ENCODE measurements at regions not wholly inside any gene's neighbourhood (a gene's known extent, or its start where the extent isn't known, plus 50 kb on each side); places are given as distances from the start of the nearest gene placed in this dataset.

DNA sequence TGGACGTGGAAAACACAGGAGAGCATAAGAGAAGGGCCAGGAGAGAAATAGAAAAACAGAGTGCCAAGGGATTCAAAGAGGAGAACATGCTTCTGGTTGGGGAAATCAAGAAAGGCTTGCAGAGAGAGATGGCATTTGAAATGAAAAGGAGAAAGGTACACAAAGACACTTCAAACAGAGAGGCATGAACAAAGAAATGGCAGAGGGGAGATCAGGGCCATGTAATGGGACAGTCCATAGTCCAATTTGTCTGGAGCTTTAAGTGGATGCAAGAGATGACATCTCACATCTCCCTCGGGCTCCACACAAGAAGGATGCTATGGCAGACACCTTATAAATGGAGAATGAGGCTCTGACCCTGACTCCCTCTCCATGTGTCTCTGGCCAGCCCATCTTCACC is 331.1 kb downstream of the MLLT3 start:
- Histone ChIP-seq H3K4me3 (ENCODE audit: low read length) (no peak overlapping the region), H4K20me1 (ENCODE audit: insufficient read depth, low read depth, low read length) (no peaks in the 10 kb centered on the region), H3K4me1 (ENCODE audit: low read length) (no peaks in the 10 kb centered on the region), H3K36me3 (ENCODE audit: insufficient read depth, low read length) (no peaks in the 10 kb centered on the region), H3K9ac (ENCODE audit: low read length) (no peak overlapping the region), H2AFZ (ENCODE audit: low read length) (no peak overlapping the region), H3K79me2 (ENCODE audit: low read length) (no peaks in the 10 kb centered on the region), H3K27me3 (ENCODE audit: low read length) (no peaks in the 10 kb centered on the region; the same call in 1 of the 2 replicates), H3K9me3 (ENCODE audit: low read length) (no peaks in the 10 kb centered on the region), H3K4me2 (ENCODE audit: low read depth, low read length, poor library complexity, severe bottlenecking) (no peak overlapping the region), H3K9me2 (replicated peaks; ENCODE audit: insufficient read depth, low read length) (no peaks in the 10 kb centered on the region), H3K27ac (ENCODE audit: low read length) (no peak overlapping the region)
- DNase-seq: no peak

DNA sequence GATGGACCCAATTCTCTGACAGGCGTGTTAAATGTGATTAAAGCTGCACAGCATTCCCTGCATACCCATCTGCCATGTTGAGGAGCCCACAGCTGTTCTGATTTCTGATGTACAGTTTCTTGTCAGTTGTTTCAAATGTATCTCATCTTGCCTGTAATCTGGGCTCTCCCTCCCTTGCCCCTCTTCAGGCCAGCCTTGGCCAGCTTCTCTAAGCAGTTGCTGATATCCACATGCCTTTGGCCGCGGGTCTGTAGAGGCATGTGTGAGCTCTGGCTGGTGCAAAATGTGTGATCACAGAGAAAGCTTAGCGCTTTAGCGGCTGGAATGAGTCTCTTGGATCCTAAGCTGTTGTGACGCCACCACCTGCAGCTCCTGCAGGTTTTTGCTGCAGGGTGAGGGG is 332.0 kb downstream of the MLLT3 start:
- no peaks in the 10 kb centered on the region for H3K4me1 ChIP-seq (ENCODE audit: low read length)
- no peak for DNase-seq
- H4K20me1 ChIP-seq (ENCODE audit: insufficient read depth, low read depth, low read length): no peaks in the 10 kb centered on the region
- H3K36me3 ChIP-seq (ENCODE audit: insufficient read depth, low read length): no peaks in the 10 kb centered on the region
- H3K9me2 ChIP-seq (replicated peaks; ENCODE audit: insufficient read depth, low read length): no peaks in the 10 kb centered on the region
- no peak overlapping the region for H3K4me2 ChIP-seq (ENCODE audit: low read depth, low read length, poor library complexity, severe bottlenecking)
- H2AFZ ChIP-seq (ENCODE audit: low read length): no peak overlapping the region
- H3K4me3 ChIP-seq (ENCODE audit: low read length): no peak overlapping the region
- no peaks in the 10 kb centered on the region for H3K9me3 ChIP-seq (ENCODE audit: low read length)
- no peak overlapping the region for H3K27ac ChIP-seq (ENCODE audit: low read length)
- no peak overlapping the region for H3K9ac ChIP-seq (ENCODE audit: low read length)
- no peaks in the 10 kb centered on the region for H3K79me2 ChIP-seq (ENCODE audit: low read length)
- H3K27me3 ChIP-seq (ENCODE audit: low read length): no peaks in the 10 kb centered on the region; the same call in 1 of the 2 replicates

DNA sequence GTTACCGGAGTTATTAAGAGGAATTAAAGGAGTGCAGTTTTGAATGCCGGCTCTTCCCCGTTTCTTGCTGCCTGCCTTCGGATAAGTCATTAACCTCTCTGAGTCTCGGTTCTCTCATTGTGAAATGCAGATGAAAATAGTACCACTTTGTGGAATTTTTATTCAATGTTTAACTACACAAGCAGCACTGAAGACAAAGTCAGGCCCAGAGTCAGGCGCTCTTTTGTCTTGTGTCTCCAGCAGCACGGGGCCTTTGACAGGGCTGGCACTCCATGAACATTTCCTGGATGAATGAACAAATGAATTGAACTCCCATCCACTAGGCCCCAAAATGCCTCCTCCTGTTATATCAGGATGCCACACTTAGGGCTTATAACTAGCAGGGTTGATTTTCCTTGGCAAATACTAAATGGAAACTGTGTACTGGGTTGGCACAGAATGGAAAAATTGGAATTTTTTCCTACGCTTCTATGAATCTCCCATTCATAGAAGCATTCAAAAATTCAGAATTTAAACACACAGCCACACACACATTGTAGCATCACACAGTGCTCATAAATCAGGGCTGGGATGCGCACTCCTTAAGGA is 332.8 kb downstream of the MLLT3 start:
- H4K20me1 ChIP-seq (ENCODE audit: insufficient read depth, low read depth, low read length): no peaks in the 10 kb centered on the region
- no peaks in the 10 kb centered on the region for H3K9me3 ChIP-seq (ENCODE audit: low read length)
- no peaks in the 10 kb centered on the region for H3K4me1 ChIP-seq (ENCODE audit: low read length)
- no peaks in the 10 kb centered on the region for H3K36me3 ChIP-seq (ENCODE audit: insufficient read depth, low read length)
- no peak overlapping the region for H3K9ac ChIP-seq (ENCODE audit: low read length)
- no peaks in the 10 kb centered on the region; the same call in 1 of the 2 replicates for H3K27me3 ChIP-seq (ENCODE audit: low read length)
- DNase-seq: no peak
- no peak overlapping the region for H3K4me3 ChIP-seq (ENCODE audit: low read length)
- no peak overlapping the region for H2AFZ ChIP-seq (ENCODE audit: low read length)
- no peak overlapping the region for H3K27ac ChIP-seq (ENCODE audit: low read length)
- no peaks in the 10 kb centered on the region for H3K79me2 ChIP-seq (ENCODE audit: low read length)
- H3K9me2 ChIP-seq (replicated peaks; ENCODE audit: insufficient read depth, low read length): no peaks in the 10 kb centered on the region
- no peak overlapping the region for H3K4me2 ChIP-seq (ENCODE audit: low read depth, low read length, poor library complexity, severe bottlenecking)

DNA sequence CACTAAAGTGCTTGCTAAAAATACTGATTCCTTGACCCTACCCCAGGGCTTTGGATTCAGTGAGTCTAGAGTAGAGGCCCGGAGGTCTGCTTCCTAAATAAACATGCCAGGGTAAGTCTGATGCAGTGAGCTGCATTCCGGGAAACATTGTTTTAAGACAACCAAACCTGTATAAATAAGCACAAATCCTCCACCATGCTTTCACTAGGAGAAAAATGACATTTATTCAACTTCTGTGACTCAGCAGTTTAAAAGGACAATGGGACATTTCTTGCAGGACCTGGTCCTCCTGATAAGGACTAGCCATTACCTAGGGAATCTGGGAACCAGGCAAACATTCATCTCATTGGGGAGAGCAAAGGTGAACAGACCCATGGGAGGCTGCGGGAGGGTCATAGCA is 335.3 kb downstream of the MLLT3 start:
- H3K27me3 ChIP-seq (ENCODE audit: low read length): no peaks in the 10 kb centered on the region; the same call in 1 of the 2 replicates
- no peaks in the 10 kb centered on the region for H3K36me3 ChIP-seq (ENCODE audit: insufficient read depth, low read length)
- H2AFZ ChIP-seq (ENCODE audit: low read length): no peak overlapping the region
- no peaks in the 10 kb centered on the region for H4K20me1 ChIP-seq (ENCODE audit: insufficient read depth, low read depth, low read length)
- no peak for DNase-seq
- no peaks in the 10 kb centered on the region for H3K9me3 ChIP-seq (ENCODE audit: low read length)
- H3K9me2 ChIP-seq (replicated peaks; ENCODE audit: insufficient read depth, low read length): no peaks in the 10 kb centered on the region
- no peaks in the 10 kb centered on the region for H3K4me1 ChIP-seq (ENCODE audit: low read length)
- H3K27ac ChIP-seq (ENCODE audit: low read length): no peak overlapping the region
- no peaks in the 10 kb centered on the region for H3K79me2 ChIP-seq (ENCODE audit: low read length)
- no peak overlapping the region for H3K4me2 ChIP-seq (ENCODE audit: low read depth, low read length, poor library complexity, severe bottlenecking)
- no peak overlapping the region for H3K4me3 ChIP-seq (ENCODE audit: low read length)
- no peak overlapping the region for H3K9ac ChIP-seq (ENCODE audit: low read length)

DNA sequence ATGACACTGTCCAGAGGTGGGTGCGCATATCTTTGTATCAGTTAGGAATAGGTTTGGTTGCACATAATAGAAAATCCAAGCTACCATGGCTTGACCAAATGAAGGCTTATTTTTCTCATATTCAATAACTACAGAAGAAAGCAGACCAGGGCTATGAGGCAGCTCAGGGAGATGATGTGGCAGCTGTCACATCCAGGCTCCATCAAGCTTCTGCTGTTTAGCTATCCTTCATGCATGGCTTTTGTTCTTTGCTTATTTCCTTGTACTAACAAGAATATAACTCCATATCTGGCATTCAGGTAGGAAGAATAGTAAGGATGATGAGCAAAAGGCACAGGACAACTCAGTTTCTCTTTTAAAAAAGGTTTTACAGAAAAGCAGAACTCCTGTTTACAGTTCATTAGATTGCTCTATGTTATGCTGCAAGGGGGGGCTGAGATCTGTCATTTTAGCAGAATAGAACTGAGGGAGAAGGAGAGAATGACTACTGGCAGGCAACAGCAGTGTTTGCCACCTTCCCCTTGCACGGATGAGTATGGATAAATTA is 336.1 kb downstream of the MLLT3 start:
- Histone ChIP-seq H3K4me3 (ENCODE audit: low read length) (no peak overlapping the region), H4K20me1 (ENCODE audit: insufficient read depth, low read depth, low read length) (no peaks in the 10 kb centered on the region), H3K9me3 (ENCODE audit: low read length) (no peaks in the 10 kb centered on the region), H3K9me2 (replicated peaks; ENCODE audit: insufficient read depth, low read length) (no peaks in the 10 kb centered on the region), H3K27me3 (ENCODE audit: low read length) (no peaks in the 10 kb centered on the region; the same call in 1 of the 2 replicates), H3K36me3 (ENCODE audit: insufficient read depth, low read length) (no peaks in the 10 kb centered on the region), H3K9ac (ENCODE audit: low read length) (no peak overlapping the region), H3K27ac (ENCODE audit: low read length) (no peak overlapping the region), H3K79me2 (ENCODE audit: low read length) (no peaks in the 10 kb centered on the region), H3K4me2 (ENCODE audit: low read depth, low read length, poor library complexity, severe bottlenecking) (no peak overlapping the region), H3K4me1 (ENCODE audit: low read length) (no peaks in the 10 kb centered on the region), H2AFZ (ENCODE audit: low read length) (no peak overlapping the region)
- no peak for DNase-seq

DNA sequence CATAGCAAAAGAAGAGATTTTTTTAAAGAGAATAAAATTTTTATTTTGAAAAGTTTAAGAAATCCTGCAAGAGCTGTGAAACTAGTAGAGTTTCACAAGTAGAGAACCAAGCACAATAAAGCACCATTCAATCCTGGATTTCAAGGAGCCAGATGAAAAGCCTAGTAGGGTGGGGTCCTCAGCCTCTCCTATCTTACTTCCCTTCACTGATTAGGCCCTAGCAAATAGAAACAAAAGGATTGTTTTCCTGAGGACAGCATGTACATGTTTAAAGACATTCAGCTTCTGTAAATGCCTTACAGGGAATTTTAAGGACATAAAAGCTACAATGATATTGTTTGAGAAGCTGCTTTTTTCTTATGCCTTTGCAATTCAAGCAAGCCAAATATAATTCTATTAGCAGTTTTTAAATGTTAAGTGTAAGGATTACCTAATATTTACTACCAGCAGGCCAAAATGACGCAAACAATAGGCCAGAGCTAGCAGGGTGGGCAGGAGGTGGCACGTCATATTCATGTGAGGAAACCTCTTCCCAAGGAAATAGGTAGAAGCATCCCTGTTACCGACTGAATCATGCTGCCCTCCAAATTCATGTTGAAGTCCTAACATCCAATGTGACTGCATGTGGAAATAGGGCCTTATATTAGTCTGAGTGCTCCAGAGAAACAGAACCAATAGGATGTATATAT is 337.6 kb downstream of the MLLT3 start:
- Histone ChIP-seq H3K9ac (ENCODE audit: low read length) (no peak overlapping the region), H3K36me3 (ENCODE audit: insufficient read depth, low read length) (no peaks in the 10 kb centered on the region), H3K27me3 (ENCODE audit: low read length) (no peaks in the 10 kb centered on the region; the same call in 1 of the 2 replicates), H3K27ac (ENCODE audit: low read length) (no peak overlapping the region), H2AFZ (ENCODE audit: low read length) (no peak overlapping the region), H3K4me2 (ENCODE audit: low read depth, low read length, poor library complexity, severe bottlenecking) (no peak overlapping the region), H3K4me3 (ENCODE audit: low read length) (no peak overlapping the region), H4K20me1 (ENCODE audit: insufficient read depth, low read depth, low read length) (no peaks in the 10 kb centered on the region), H3K9me2 (replicated peaks; ENCODE audit: insufficient read depth, low read length) (no peaks in the 10 kb centered on the region), H3K9me3 (ENCODE audit: low read length) (no peaks in the 10 kb centered on the region), H3K4me1 (ENCODE audit: low read length) (no peaks in the 10 kb centered on the region), H3K79me2 (ENCODE audit: low read length) (no peaks in the 10 kb centered on the region)
- DNase-seq: no peak

DNA sequence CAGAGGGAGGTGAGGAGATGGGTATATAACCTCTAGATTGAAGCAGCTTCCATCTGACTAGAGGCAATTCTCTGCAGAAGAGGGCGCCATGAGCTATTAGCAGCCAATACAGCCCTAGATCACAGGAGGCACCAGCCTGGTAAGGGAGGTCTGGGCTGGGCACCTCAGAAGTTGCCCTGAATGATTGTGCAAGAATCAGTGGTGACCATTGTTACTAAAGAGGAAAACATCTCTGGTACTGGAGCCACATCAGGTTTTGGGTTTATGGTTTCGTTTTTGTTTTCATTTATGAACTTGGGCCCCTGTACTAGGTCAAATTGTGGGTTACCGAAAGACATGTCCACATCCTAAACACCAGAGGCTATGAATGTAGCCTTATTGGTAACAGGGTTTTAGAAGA is 342.0 kb downstream of the MLLT3 start:
- no peak for DNase-seq
- Histone ChIP-seq H3K9me3 (ENCODE audit: low read length) (no peaks in the 10 kb centered on the region; the same call in 1 of the 2 replicates), H3K4me2 (ENCODE audit: low read depth, low read length, poor library complexity, severe bottlenecking) (no peak overlapping the region), H3K9ac (ENCODE audit: low read length) (no peak overlapping the region), H3K4me3 (ENCODE audit: low read length) (no peak overlapping the region), H2AFZ (ENCODE audit: low read length) (no peak overlapping the region), H3K79me2 (ENCODE audit: low read length) (no peaks in the 10 kb centered on the region), H3K27ac (ENCODE audit: low read length) (no peak overlapping the region), H3K27me3 (ENCODE audit: low read length) (no peaks in the 10 kb centered on the region), H3K4me1 (ENCODE audit: low read length) (no peaks in the 10 kb centered on the region), H3K36me3 (ENCODE audit: insufficient read depth, low read length) (no peaks in the 10 kb centered on the region), H3K9me2 (replicated peaks; ENCODE audit: insufficient read depth, low read length) (no peaks in the 10 kb centered on the region), H4K20me1 (ENCODE audit: insufficient read depth, low read depth, low read length) (no peaks in the 10 kb centered on the region)

DNA sequence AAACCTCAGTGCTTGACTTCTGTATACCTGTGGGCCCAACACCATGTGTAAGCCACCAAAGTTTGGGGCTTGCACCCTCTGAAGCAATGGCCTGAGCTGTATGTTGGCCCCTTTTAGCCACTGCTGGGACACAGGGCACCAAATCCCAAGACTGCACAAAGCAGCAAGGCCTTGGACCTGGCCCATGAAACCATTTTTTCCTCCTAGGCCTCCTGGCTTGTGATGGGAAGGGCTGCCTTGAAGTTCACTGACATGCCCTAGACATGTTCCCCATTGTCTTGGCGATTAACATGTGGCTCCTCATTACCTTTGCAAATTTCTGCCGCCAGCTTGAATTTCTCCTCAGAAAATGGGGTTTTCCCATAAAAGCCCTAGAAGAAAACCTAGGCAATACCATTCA is 345.5 kb downstream of the MLLT3 start:
- no peaks in the 10 kb centered on the region for H3K27me3 ChIP-seq (ENCODE audit: low read length)
- H2AFZ ChIP-seq (ENCODE audit: low read length): no peak overlapping the region
- no peak overlapping the region for H3K4me2 ChIP-seq (ENCODE audit: low read depth, low read length, poor library complexity, severe bottlenecking)
- H3K79me2 ChIP-seq (ENCODE audit: low read length): no peaks in the 10 kb centered on the region
- no peaks in the 10 kb centered on the region; the same call in 1 of the 2 replicates for H3K9me3 ChIP-seq (ENCODE audit: low read length)
- H3K36me3 ChIP-seq (ENCODE audit: insufficient read depth, low read length): no peaks in the 10 kb centered on the region
- H3K27ac ChIP-seq (ENCODE audit: low read length): no peak overlapping the region
- no peak overlapping the region for H3K9ac ChIP-seq (ENCODE audit: low read length)
- H4K20me1 ChIP-seq (ENCODE audit: insufficient read depth, low read depth, low read length): no peaks in the 10 kb centered on the region
- H3K4me3 ChIP-seq (ENCODE audit: low read length): no peak overlapping the region
- DNase-seq: no peak
- H3K9me2 ChIP-seq (replicated peaks; ENCODE audit: insufficient read depth, low read length): no peaks in the 10 kb centered on the region
- H3K4me1 ChIP-seq (ENCODE audit: low read length): no peaks in the 10 kb centered on the region
